ENCODE measurements at regions not wholly inside any gene's neighbourhood (a gene's known extent, or its start where the extent isn't known, plus 50 kb on each side); places are given as distances from the start of the nearest gene placed in this dataset.

GRCh38 chr2:223210489-223210888 is 158.5 kb downstream of the KCNE4 start:
- no peak for TF ChIP-seq EP300 (IDR thresholded peaks at IDR 0.05)
- no peak for TF ChIP-seq POLR2A (IDR thresholded peaks at IDR 0.05)
